Tibial nerve (tissue), 4 donors: ENCODE measurements at regions not wholly inside any gene's neighbourhood (a gene's known extent, or its start where the extent isn't known, plus 50 kb on each side); places are given as distances from the start of the nearest gene placed in this dataset.

Experiments used
- CTCF ChIP-seq, 5 experiments: fragments of 200-600 bp in 3 of 5; fragments of 450-650 bp in 2 of 5; sonication (generic) in 3 of 5; IDR thresholded peaks; one replicate each; pipeline ENCODE4 v1.5.1; 2016 to 2019; ENCODE audit warnings: antibody characterized with exemption in 5 of 5, mild to moderate bottlenecking in 3 of 5, moderate library complexity in 2 of 5
- EP300 ChIP-seq, 2 donors: sonication (generic); formaldehyde crosslinking; IDR thresholded peaks; one replicate each; pipeline ENCODE4 v1.6.1; 2017; ENCODE audit warnings: antibody characterized with exemption in 2 of 2, mild to moderate bottlenecking in 1 of 2
- POLR2A ChIP-seq, 2 donors: fragments of 450-650 bp; IDR thresholded peaks; one replicate each; pipeline ENCODE4 v1.6.1; 2017; ENCODE audit warnings: antibody characterized with exemption in 2 of 2, mild to moderate bottlenecking in 2 of 2, moderate library complexity in 2 of 2

DNA sequence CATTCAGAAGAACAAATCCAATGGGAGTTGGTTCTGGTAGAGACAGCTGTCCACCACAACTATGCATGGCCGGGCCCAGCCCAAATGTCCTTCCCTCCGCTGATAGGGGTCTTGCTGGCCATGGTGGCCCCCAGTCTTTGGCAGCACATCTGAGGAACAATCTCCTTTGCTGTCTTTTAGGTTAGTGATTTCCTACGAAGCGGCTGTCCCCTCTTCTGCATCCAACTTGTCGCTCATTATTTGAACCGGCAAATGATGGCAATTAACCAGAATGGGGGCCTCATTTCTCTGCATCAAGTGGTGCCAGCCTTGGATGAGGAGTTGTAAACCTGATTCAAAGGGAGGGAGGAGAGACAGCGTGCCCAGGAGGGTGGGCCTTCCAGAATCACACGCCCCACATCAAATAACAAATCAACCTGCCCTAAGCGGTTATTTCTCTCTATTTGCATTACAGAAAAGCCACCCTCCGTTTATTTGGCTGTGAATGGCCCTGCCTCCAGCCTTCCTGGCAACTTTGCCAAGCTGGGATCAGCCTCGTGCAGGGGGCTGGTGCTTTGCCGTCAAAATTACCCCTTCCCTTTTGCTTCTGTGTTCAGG is 156.5 kb downstream of the RGS9 start:
- no peak for TF ChIP-seq POLR2A (IDR thresholded peaks at IDR 0.05)
- no peak for TF ChIP-seq CTCF (IDR thresholded peaks at IDR 0.05)
- no peak for TF ChIP-seq EP300 (IDR thresholded peaks at IDR 0.05)
